Liver (tissue), 3 donors: ENCODE measurements at regions not wholly inside any gene's neighbourhood (a gene's known extent, or its start where the extent isn't known, plus 50 kb on each side); places are given as distances from the start of the nearest gene placed in this dataset.

ENCODE experiments used
- EGR1 ChIP-seq, 2 donors: IDR thresholded peaks; 2 replicates each; pipeline ENCODE4 v1.6.1; 2016 to 2018; ENCODE audit warnings: antibody characterized with exemption in 2 of 2, low read depth in 2 of 2
- NR2F2 ChIP-seq: IDR thresholded peaks from 2 replicates; pipeline ENCODE4 v1.6.1; 2016; ENCODE audit warnings: antibody characterized with exemption
- TAF1 ChIP-seq: conservative IDR thresholded peaks from 2 replicates; pipeline ENCODE4 v1.6.1; 2016; ENCODE audit warnings: antibody characterized with exemption, mild to moderate bottlenecking
- TF ChIP-seq, protein P1 (sequence below): fragments of 150-350 bp; IDR thresholded peaks from 2 replicates; pipeline ENCODE4 v1.5.1; 2017; ENCODE audit warnings: improper control_type of control experiment, low read depth, low read length; ENCODE audit not compliant: missing input control
- TF ChIP-seq, protein P2 (sequence below): IDR thresholded peaks from 2 replicates; pipeline ENCODE4 v1.6.1; 2016; ENCODE audit warnings: antibody characterized with exemption, mild to moderate bottlenecking
- donor health status: healthy.
- donor health status: healthy.

DNA sequence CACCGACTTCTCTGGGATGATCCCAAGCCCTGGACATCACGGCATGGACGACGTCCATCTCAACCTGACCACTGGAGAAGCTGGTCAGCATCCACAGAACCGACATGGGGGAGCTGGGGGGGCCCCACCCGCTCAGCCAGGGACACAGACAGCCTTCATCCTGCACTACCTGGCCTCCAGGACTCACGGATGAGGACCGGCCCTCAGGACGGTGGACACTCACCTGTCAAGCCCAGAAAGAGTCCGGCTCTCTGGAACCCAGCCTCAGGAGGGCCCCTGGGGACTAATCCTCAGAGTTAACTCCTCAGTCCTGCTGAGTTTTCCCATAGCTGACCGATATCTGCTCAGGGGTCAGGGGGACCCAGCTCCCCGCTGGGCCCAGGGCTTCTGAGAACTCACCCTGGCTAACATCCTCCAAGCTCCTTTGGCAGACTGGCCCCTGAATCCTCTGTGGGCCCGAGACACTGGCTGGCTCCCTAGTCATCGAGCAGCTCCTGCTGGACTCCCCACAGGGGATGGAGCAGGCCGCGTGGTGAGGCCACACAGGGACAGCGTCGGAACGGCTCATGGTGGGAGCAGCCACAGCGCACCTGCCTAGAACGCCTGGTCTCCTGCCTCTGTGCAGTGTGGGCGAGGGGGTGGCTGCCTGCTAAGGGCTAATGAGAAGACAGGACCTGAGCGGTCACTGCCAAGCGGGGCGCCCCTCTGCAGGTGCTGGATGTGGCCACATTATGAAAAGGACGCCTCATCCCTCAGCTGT lies 649.2 kb downstream of the BRD1 start:
- TF ChIP-seq EGR1 (IDR thresholded peaks at IDR 0.05; ENCODE audit: low read depth in 2 of 2): no peak
- TF ChIP-seq, protein P1, sequence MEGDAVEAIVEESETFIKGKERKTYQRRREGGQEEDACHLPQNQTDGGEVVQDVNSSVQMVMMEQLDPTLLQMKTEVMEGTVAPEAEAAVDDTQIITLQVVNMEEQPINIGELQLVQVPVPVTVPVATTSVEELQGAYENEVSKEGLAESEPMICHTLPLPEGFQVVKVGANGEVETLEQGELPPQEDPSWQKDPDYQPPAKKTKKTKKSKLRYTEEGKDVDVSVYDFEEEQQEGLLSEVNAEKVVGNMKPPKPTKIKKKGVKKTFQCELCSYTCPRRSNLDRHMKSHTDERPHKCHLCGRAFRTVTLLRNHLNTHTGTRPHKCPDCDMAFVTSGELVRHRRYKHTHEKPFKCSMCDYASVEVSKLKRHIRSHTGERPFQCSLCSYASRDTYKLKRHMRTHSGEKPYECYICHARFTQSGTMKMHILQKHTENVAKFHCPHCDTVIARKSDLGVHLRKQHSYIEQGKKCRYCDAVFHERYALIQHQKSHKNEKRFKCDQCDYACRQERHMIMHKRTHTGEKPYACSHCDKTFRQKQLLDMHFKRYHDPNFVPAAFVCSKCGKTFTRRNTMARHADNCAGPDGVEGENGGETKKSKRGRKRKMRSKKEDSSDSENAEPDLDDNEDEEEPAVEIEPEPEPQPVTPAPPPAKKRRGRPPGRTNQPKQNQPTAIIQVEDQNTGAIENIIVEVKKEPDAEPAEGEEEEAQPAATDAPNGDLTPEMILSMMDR: no peak
- TF ChIP-seq, protein P2, sequence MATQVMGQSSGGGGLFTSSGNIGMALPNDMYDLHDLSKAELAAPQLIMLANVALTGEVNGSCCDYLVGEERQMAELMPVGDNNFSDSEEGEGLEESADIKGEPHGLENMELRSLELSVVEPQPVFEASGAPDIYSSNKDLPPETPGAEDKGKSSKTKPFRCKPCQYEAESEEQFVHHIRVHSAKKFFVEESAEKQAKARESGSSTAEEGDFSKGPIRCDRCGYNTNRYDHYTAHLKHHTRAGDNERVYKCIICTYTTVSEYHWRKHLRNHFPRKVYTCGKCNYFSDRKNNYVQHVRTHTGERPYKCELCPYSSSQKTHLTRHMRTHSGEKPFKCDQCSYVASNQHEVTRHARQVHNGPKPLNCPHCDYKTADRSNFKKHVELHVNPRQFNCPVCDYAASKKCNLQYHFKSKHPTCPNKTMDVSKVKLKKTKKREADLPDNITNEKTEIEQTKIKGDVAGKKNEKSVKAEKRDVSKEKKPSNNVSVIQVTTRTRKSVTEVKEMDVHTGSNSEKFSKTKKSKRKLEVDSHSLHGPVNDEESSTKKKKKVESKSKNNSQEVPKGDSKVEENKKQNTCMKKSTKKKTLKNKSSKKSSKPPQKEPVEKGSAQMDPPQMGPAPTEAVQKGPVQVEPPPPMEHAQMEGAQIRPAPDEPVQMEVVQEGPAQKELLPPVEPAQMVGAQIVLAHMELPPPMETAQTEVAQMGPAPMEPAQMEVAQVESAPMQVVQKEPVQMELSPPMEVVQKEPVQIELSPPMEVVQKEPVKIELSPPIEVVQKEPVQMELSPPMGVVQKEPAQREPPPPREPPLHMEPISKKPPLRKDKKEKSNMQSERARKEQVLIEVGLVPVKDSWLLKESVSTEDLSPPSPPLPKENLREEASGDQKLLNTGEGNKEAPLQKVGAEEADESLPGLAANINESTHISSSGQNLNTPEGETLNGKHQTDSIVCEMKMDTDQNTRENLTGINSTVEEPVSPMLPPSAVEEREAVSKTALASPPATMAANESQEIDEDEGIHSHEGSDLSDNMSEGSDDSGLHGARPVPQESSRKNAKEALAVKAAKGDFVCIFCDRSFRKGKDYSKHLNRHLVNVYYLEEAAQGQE: no peak
- no peak for TF ChIP-seq NR2F2
- TF ChIP-seq TAF1: no peak
